Activated naive CD8-positive, alpha-beta T cell treated with anti-CD3 and anti-CD28 coated beads for 36 hours (primary cell): ENCODE measurements at regions not wholly inside any gene's neighbourhood (a gene's known extent, or its start where the extent isn't known, plus 50 kb on each side); places are given as distances from the start of the nearest gene placed in this dataset.
"Not testable (repeated sequence)": the region's sequence is repeated elsewhere in the genome, so short reads cannot be mapped to it uniquely, and the experiment has no call there.

Experiments
- DNase-seq: peaks from one replicate; pipeline ENCODE4 v3.0.0; 2021
- H3K27ac Mint-ChIP-seq: one replicate; pipeline ENCODE4 v1.8.0; 2022; ENCODE audit warnings: mild to moderate bottlenecking, moderate library complexity, mixed read lengths
- H3K27me3 Mint-ChIP-seq: one replicate; pipeline ENCODE4 v1.8.0; 2022; ENCODE audit warnings: mild to moderate bottlenecking, mixed read lengths
- H3K36me3 Mint-ChIP-seq: one replicate; pipeline ENCODE4 v1.8.0; 2021; ENCODE audit warnings: mild to moderate bottlenecking, mixed read lengths
- H3K4me1 Mint-ChIP-seq: one replicate; pipeline ENCODE4 v1.8.0; 2021; ENCODE audit warnings: mixed read lengths
- H3K4me3 Mint-ChIP-seq: one replicate; pipeline ENCODE4 v1.8.0; 2022; ENCODE audit warnings: mild to moderate bottlenecking, moderate library complexity, mixed read lengths
- H3K9me3 Mint-ChIP-seq: one replicate; pipeline ENCODE4 v1.8.0; 2022; ENCODE audit warnings: mixed read lengths

GRCh38 chr20:17824676-17825251 lies 125.0 kb downstream of the BANF2 start:
- H3K4me3 Mint-ChIP-seq, result no peak overlapping the region
- H3K27me3 Mint-ChIP-seq, result no peaks in the 10 kb centered on the region
- H3K9me3 Mint-ChIP-seq, result no peaks in the 10 kb centered on the region
- no peak overlapping the region for H3K27ac Mint-ChIP-seq
- peaks cover 6% of the 10 kb centered on the region for H3K4me1 Mint-ChIP-seq
- DNase-seq, result no peak
- no peaks in the 10 kb centered on the region for H3K36me3 Mint-ChIP-seq

GRCh38 chr20:17823409-17824144 lies 123.8 kb downstream of the BANF2 start:
- Mint-ChIP-seq H3K36me3 (no peaks in the 10 kb centered on the region), H3K4me1 (peaks cover 6% of the 10 kb centered on the region), H3K4me3 (no peak overlapping the region), H3K27me3 (no peaks in the 10 kb centered on the region), H3K9me3 (peaks cover 4% of the 10 kb centered on the region), H3K27ac (peak overlapping the region; percentile 9)
- no peak for DNase-seq

- H3K4me1 Mint-ChIP-seq, result peaks cover 6% of the 10 kb centered on the region
- no peaks in the 10 kb centered on the region for H3K36me3 Mint-ChIP-seq
- H3K4me3 Mint-ChIP-seq, result no peak overlapping the region
- no peaks in the 10 kb centered on the region for H3K27me3 Mint-ChIP-seq
- no peak overlapping the region for H3K27ac Mint-ChIP-seq
- no peak for DNase-seq
- peaks cover 4% of the 10 kb centered on the region for H3K9me3 Mint-ChIP-seq
These were observed 123.0 kb downstream of the BANF2 start for GRCh38 chr20:17822540-17823408.

DNA sequence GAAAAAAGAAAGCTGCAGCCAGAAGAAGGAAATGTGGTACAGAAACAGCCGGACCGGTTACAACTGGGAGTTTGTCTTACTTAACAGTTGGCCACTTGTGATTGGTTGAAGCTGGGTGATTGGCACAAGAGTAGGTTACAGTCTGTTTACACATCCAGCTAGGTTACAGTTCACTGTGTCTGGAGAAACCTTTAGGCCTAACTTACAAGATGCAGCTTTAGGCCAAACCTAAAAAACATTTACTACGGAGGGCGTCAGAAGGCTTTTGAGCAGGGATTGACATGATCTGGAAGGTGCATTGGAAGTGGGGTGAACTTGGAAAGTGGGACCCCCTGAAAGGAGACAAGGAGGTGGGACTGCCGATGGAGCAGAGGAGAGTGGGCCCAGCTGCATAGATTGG lies 122.3 kb downstream of the BANF2 start:
- DNase-seq, result no peak
- peaks cover 6% of the 10 kb centered on the region for H3K4me1 Mint-ChIP-seq
- no peak overlapping the region for H3K4me3 Mint-ChIP-seq
- H3K9me3 Mint-ChIP-seq, result peaks cover 4% of the 10 kb centered on the region
- H3K36me3 Mint-ChIP-seq, result no peaks in the 10 kb centered on the region
- H3K27ac Mint-ChIP-seq, result no peak overlapping the region
- H3K27me3 Mint-ChIP-seq, result no peaks in the 10 kb centered on the region

- DNase-seq, H3K27me3 Mint-ChIP-seq, H3K9me3 Mint-ChIP-seq, H3K27ac Mint-ChIP-seq, H3K4me3 Mint-ChIP-seq, H3K36me3 Mint-ChIP-seq, H3K4me1 Mint-ChIP-seq: not testable (repeated sequence)
These were observed 121.8 kb downstream of the BANF2 start for GRCh38 chr20:17821606-17822005.

- Mint-ChIP-seq H3K9me3 (peaks cover 4% of the 10 kb centered on the region), H3K4me1 (no peaks in the 10 kb centered on the region), H3K27ac (no peak overlapping the region)
These were observed 119.8 kb downstream of the BANF2 start for GRCh38 chr20:17819395-17820093.

GRCh38 chr20:17818187-17818586 lies 118.4 kb downstream of the BANF2 start:
- Mint-ChIP-seq H3K27ac (no peak overlapping the region), H3K36me3 (no peaks in the 10 kb centered on the region), H3K4me3 (no peak overlapping the region), H3K27me3 (no peaks in the 10 kb centered on the region), H3K9me3 (peaks cover 4% of the 10 kb centered on the region), H3K4me1 (no peaks in the 10 kb centered on the region)
- no peak for DNase-seq

More at GRCh38 chr20:17819395-17820093, 119.8 kb downstream of the BANF2 start:
- no peak for DNase-seq
- H3K4me3 Mint-ChIP-seq, result no peak overlapping the region
- H3K27me3 Mint-ChIP-seq, result no peaks in the 10 kb centered on the region
- H3K36me3 Mint-ChIP-seq, result no peaks in the 10 kb centered on the region

- DNase-seq, result no peak
- Mint-ChIP-seq H3K4me1 (no peaks in the 10 kb centered on the region), H3K9me3 (peaks cover 4% of the 10 kb centered on the region), H3K36me3 (no peaks in the 10 kb centered on the region), H3K27ac (no peak overlapping the region), H3K4me3 (no peak overlapping the region), H3K27me3 (no peaks in the 10 kb centered on the region)
These were observed 117.2 kb downstream of the BANF2 start for GRCh38 chr20:17816804-17817587.

DNA sequence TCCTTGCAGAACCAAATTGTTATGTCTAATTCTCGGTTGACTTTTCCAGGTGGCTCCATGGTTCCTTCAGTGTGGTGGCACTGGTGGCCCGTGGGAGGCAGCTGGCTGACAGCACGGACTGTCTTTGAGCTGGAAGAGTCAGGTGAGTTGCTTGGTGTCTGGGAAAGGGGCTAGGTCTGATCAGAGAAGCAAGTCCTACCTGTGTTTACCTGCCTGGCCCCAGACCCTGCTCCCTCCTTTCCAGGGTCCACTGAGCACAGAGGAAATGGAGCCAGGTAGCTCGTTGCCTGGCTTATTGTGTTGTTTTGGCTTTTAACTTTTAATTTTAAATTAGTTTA lies 111.8 kb downstream of the BANF2 start:
- no peaks in the 10 kb centered on the region for H3K36me3 Mint-ChIP-seq
- DNase-seq, result no peak
- H3K27ac Mint-ChIP-seq, result no peak overlapping the region
- H3K9me3 Mint-ChIP-seq, result no peaks in the 10 kb centered on the region
- H3K4me3 Mint-ChIP-seq, result no peak overlapping the region
- H3K27me3 Mint-ChIP-seq, result no peaks in the 10 kb centered on the region
- no peaks in the 10 kb centered on the region for H3K4me1 Mint-ChIP-seq

DNA sequence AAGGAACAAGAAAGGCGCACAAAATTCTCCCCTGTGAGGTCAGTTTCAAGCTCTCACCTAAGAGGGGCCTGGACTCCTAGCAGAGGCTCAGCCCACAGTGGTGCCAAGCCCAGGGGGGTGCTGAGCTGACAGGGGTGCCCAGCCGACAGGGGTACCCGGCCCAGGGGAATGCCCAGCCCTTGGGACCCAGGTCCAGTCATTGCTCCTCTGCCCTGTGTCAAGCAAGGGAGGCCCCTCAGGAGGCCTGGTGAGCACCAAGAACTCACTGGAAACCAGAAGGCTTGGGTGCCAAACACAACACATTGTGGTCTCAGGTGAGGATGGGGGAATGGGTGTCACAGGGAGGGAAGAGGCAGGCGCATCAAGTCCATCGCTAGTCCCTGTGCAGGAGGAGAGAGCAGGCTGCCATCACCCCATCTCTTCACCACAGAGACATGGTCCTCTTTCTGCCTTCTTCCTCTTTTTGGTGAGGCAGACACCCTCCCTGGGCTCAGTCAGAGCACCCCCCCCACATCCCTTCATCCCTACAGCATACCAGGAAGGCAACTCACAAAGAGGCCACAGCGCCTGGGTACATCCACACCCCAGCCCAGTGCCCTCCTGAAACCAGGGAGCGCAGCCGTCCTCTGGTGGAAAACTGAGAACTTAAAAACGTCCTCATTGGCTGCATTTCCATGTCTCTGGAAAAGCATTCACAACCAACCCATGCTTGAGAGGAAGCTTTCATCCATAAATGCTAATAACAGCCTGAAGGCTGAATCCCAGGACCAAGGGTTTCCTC lies 111.3 kb downstream of the BANF2 start:
- no peak for DNase-seq
- Mint-ChIP-seq H3K36me3 (no peaks in the 10 kb centered on the region), H3K27me3 (no peaks in the 10 kb centered on the region), H3K4me3 (no peak overlapping the region), H3K9me3 (no peaks in the 10 kb centered on the region), H3K4me1 (no peaks in the 10 kb centered on the region), H3K27ac (no peak overlapping the region)

- Mint-ChIP-seq H3K36me3 (no peaks in the 10 kb centered on the region), H3K27me3 (no peaks in the 10 kb centered on the region)
These were observed 110.4 kb downstream of the BANF2 start for GRCh38 chr20:17810062-17810631.

GRCh38 chr20:17809362-17810061 lies 109.7 kb downstream of the BANF2 start:
- no peaks in the 10 kb centered on the region for H3K36me3 Mint-ChIP-seq
- H3K4me3 Mint-ChIP-seq, result no peak overlapping the region
- H3K4me1 Mint-ChIP-seq, result no peaks in the 10 kb centered on the region
- peaks cover 1% of the 10 kb centered on the region for H3K27me3 Mint-ChIP-seq
- H3K27ac Mint-ChIP-seq, result no peak overlapping the region
- no peaks in the 10 kb centered on the region for H3K9me3 Mint-ChIP-seq
- DNase-seq, result no peak

More at GRCh38 chr20:17810062-17810631, 110.4 kb downstream of the BANF2 start:
- H3K9me3 Mint-ChIP-seq, result no peaks in the 10 kb centered on the region
- no peak for DNase-seq
- no peak overlapping the region for H3K4me3 Mint-ChIP-seq
- no peaks in the 10 kb centered on the region for H3K4me1 Mint-ChIP-seq
- H3K27ac Mint-ChIP-seq, result no peak overlapping the region

DNA sequence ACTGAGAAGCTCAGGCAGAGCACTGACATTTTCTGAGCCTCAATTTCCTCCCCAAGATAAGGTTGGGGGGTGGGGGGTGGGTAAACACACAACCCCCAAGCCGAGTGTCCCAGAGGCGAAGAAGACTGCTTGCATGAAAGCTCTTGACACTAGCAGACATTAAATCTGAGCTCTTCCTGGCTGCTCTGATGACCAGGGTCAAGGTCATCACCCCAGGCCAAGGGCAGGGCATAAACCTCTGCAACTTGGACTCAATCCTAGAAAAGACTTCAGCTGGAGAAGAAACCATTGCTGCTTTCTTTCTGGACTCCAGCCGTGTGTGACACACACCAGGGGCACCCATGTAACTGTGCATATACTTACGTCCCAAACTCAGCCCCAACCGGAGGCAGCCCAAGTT lies 109.0 kb downstream of the BANF2 start:
- Mint-ChIP-seq H3K27me3 (peaks cover 5% of the 10 kb centered on the region), H3K4me3 (no peak overlapping the region), H3K36me3 (no peaks in the 10 kb centered on the region), H3K9me3 (no peaks in the 10 kb centered on the region), H3K27ac (no peak overlapping the region), H3K4me1 (no peaks in the 10 kb centered on the region)
- DNase-seq, result no peak
